HuH-7 (cell line): ENCODE measurements at regions not wholly inside any gene's neighbourhood (a gene's known extent, or its start where the extent isn't known, plus 50 kb on each side); places are given as distances from the start of the nearest gene placed in this dataset.

Experiments
- DNase-seq: peaks from one replicate; pipeline ENCODE4 v3.0.0; 2011; ENCODE audit warnings: low spot score

DNA sequence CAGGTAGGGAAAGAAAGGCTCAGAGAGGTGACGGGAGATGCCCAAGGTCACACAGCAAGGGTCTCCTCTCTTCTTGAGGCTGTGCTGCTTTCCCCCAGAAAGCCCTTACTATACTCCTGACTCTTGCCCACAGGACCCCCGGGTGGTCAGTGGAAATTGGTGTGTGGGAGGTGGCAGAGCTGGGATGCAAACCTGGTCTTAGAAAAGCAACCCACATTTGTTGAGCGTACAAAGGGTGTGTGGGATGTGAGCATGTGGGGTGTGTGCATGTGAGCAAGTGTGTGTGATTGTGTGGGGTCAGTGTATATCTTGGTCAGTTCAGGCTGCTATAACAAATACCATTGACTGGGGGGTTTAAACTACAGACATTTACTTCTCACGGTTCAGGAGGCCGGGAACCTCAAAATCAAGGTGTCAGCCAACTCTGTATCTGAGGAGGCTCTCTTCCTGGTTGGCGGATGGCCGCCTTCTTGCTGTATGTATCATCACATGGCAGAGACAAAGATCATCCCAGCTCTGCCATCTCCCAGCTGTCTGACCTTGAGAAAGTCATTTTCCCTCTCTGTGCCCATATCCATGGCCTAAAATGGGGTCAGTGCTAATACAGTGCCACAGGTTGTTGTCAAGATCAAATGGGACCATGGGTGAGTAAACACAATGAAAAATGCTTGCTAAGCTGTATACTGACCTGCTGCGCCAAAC is 268.5 kb downstream of the PTPRU start:
- no peak for DNase-seq

DNA sequence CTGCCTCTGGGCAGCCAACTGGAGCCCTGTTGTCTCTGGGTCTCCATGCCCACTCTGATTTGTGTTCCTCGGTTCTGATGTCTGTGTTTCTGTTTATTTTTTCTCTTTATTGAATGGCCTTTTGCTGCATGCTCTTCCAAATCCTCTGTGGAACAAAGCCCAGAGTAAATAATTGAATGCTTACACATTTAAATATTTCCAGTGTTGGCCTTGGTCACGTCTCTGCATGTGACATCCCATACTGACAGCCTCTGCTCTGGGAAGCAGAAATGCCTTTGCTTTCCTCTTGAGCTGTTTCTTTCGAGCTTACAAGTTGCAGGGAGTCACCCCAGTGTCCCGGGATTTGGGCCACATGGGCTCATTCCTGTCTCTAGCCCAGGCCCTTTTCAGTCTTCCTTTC is 267.9 kb downstream of the PTPRU start:
- DNase-seq = no peak

DNA sequence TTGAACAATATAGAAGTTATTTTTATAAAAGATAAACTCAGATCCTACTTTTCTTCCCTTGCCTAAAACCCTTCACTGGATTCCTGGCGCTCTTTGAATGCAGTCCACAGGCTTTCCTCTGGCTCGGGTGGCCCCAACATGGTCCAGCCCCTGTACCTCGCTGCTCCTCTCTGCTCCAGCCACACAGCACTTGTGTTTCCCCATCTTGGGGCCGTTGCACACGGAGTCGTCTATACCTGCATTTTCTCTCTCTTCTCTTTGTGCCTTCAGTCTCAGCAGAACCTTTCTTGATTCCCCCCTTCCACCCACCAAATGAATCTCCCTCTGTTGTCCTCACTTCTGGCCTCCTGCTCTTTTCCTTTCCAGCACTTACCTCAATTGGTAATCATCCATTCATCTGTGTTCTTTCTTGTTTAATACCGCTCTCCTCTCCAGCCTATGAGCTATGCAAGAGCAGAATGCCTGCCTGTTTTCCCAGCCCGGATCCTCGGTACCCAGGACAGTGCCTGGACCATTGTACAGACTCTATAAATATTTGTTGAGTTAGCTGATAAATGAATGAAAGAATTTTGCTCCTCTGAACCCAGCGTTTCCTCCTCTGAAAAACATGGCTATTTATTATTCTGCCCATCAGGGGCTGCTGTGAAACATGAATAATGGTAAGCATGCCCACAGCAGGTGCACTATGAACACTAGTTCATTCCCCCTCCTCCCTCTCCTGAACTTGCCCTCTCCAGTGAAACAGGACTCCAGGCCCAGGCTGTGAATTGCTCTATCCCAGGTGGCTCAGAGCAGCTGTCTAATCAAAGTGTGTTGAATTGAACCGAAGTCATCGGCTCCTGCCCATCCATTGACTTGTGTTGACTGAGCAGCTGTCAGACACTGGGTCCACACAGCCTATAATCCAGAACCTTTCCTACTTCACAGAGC is 266.9 kb downstream of the PTPRU start:
- DNase-seq = no peak

DNA sequence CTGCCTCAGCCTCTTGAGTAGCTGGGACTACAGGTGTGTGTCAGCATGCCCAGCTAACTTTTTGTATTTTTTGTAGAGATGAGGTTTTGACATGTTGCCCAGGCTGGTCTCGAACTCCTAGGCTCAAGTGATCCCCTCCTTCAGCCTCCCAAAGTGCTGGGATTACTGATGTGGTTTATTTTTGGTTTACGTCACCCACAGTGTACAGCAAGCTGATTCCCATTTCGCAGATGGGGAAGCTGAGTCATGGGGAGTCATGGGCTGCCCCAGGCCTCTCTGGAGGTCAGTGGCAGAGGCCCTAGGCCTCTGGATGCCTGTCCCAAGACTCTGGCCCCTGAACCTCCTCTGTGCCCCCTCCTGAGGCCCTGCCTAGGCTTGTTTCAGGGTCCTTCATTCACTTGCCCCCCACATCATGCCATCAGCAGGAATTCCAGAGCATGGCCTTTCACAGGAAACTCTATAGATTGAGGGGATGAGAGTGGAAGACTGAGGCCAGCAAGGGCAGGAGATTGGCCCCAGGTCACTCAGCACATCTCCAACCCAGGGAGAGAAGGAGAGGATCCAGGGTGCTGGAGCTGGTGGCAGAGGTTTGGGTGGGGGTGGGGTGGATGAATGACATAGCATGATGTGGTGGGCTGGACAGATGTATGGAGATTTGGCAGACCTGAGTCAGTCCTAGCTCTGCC is 266.0 kb downstream of the PTPRU start:
- DNase-seq = no peak

DNA sequence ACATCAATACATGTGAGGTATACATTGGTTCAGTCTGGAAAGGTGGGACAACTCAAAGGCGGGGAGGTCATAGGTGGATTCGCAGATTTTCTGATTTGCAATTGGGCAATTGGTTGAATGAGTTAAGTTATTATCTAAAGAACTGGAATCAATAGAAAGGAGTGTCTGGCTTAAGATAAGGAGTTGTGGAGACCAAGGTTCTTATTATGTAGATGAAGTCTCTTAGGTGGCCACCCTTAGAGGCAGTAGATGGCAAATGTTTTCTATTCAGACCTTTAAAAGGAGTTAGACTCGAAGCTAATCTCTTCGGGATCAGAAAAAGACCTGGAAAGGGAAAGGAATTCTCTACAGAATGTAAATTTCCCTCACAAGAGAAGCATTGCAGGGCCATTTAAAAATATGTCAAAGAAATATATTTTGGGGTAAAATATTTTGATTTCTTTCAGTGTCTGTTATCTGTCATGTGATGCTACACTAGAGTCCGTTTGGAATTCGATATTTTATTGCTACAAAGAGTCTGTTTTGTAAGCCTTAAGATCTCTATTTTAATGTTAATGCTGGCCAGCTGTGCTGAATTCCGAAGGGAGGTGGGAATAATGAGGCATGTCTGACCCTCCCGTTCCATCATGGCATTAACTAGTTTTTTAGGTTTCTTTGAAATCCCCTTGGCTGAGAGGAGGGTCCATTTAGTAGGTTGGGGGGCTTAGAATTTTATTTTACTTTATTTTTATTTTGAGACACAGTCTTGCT is 265.1 kb downstream of the PTPRU start:
- DNase-seq = no peak

DNA sequence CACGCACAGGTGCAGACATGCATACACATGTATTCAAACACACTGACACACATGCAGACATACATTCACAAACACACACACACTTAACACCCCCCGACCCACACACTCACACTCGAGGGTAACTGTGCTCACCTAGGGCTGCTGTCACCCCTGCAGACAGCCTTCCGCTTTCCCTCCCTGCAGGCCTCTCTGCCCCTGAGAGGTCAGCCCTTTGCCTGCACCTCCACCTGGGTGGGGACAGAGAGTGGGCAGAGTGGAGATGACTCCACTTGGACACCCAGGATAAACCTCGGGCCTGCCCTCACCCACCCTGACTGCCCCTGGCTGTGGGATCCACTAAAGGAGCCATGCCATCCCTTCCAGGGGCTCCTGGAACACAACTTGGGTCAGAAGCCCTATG is 264.3 kb downstream of the PTPRU start:
- DNase-seq = no peak

DNA sequence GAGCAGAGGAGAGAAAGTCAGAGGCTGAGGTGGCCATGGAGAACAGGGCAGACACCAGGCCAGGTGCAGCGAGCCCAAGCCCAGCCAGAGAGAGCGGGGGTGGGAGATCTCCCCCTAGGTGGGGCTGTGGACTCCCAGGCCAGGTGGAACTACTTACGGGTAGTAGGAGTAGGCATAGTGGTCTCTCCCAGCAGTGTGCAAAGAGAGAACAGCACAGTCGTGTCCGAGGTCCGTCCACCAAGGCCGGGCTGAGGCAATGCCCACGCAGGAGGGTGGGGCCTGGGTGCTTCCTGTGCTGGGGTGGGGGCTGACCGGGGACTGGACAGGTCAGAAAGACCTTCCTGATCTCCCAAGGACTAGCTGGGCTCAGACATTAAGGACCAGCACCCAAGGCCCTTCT is 263.7 kb downstream of the PTPRU start:
- DNase-seq = no peak

DNA sequence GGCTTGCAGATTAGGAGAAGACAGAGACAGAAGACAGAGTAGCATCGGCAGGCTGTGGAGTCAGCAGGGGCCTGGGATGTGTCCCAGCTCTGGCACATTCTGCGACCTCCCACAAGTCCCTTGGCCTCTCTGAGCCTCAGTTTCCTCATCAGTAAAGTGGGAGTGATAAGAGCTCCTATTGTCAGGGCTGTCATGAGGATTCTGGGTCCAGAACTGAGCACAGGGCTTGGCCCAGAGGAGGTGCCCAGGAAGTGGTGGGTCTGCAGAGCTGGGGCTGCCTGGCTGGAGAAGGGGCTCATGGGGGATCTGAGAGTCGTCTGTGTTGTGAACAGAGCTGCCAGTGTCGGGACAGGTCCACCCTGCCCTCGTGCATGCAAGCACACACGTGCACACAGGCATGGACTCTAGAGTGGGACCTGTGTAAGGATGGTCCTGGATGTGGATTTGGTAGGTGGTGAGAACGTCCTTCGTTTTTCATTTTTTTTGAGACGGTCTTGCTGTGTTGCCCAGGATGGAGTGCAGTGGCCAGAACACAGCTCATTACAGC is 262.9 kb downstream of the PTPRU start:
- no peak for DNase-seq

DNA sequence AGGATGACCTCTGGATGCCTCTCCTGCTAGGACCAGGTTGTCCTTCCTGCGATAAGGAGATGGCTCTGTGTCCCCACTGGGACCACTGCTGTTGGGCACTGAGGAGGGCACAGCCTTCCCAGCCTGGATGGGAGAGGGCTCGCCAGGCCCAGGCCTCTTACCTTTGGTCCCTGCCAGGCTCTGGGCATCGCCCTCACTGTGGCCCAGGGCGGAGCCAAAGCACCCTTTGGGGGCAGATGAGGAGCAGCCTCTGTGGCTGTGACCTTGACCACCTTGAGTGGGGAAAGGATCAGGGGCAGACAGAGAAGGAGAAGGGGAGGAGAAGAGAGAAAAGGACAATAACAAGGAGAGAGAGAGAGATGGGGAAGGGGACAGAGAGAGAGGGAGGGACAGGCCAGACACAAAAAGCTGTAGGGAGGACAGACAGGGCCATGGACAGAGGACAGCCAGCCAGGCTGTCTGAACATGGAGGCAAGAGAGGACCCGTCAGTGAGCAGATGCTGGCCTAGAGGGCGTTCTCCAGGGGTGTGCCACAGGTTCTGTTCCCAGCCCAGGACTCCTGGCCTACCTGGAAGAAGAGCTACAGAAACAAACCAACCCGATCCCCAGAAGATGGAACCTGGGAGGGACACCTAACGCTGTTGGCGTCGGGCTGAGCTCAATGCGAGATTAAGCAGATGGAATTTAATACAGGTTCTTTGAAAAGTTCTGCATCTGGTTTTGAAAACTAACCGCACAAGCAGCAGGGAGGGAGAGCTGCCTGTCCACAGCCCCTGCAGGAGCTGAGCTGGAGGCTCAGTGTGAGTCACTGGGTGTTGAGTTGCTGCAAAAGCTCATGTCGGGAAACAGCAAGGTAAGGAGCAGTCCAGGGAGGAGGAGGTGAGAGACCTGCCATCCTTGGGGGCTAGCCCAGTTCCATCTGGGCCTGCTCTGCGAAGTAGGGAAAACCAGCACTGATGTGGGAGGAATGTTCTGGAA is 262.1 kb downstream of the PTPRU start:
- no peak for DNase-seq

DNA sequence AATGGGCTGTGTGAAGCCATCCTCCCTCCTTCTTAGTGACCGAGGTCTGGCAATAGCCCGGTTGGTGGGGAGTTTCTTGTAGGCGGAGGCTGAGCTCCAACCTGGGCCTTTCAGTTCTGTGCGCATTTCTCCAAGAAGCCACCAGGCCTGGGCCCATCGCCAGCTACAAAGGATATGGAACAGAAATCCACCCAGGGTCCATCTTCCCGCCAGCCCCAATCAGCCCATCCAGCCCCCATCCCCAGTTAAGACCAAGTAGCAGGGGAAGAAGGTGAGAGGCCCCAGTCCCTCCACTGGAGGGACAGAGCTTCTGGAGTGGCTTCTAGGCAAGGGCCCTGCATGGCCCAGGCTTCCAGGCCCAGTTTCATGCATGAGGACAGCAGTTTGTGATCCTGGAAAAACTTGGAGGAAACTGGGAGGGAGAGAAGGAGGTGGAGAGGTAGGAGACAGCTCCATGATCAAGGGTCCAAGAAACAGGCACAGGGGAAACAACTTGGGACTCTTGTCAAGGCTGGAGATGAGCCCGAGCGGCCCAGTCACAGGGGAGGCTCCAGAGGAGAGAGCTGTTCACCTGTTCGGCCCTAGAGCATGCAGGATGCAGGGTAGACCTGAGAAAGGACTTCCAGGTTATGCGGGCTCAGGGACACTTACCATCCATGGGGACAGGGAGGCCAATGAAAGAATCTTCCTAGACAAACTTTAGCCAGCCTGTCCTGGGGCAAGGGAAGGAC is 261.2 kb downstream of the PTPRU start:
- no peak for DNase-seq

DNA sequence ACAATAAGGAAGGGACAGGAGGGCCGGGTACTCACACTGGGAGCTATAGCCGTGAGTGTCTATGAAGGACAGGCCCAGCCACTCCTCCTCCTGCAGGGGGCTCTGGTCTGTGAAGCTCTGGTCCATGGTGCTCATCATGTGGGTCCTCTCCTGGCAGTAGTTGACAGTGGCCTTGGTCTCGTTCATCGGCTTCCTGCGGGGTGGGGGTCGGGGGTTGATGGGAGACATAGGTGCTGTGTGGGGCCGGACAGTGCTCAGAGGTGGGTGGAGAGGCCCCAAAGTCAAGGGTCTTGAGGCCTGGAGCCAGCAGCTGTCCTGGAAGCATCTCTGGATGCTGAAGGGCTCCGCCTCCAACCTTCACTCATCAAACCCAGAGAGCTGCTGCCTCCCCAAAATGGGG is 260.4 kb downstream of the PTPRU start:
- DNase-seq = no peak

DNA sequence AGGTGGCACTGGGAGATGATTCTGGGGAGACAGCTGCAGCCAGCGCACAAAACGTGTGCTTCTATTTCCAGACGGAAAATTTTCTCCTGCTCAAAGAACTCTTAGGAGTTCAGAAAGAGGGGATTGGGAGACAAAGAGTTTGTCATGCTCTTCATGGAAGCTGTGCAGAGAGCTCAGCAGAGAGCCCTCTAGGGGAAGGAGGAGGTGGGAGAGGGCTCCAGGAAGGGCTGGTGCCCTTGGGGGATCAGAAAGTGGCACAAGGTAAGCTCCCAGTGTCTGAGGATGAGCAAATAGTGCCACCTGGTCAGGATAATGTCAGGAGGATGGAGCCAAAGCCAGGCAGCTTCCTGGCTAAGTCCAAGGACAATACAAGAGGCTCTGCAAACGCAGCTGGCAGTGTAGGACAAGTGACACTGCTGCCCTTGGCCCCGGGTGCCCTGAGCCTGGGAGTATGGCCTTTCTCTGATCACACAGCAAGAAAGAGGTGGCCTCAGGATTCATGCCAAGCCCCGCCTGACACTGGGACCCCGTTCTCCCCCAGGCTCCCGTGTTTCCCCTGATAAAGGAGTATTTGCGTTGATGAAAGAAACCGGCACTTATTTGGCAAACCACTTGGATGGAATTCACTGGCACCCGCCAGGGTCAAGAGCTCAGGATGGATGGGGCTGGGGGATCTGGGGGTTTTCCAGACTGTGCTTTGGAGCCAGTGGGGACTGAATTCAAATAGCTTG is 254.0 kb downstream of the PTPRU start:
- DNase-seq = no peak

DNA sequence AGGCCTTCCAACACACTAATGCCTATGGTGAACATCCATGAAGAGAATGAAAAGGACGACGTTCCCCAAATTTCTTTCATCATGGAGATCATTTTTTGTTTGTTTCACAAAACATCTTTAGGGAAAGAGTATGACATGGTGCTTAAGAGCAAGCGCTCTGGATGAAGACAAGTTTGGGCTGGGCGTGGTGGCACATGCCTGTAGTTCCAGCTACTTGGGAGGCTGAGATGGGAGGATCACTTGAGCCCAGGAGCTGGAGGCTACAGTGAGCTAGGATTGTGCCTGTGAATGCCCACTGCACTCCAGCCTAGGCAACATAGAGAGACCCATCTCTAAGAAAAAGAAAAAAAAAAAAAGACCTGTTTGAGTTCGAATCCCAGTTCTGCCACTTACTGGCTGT is 253.1 kb downstream of the PTPRU start:
- no peak for DNase-seq

DNA sequence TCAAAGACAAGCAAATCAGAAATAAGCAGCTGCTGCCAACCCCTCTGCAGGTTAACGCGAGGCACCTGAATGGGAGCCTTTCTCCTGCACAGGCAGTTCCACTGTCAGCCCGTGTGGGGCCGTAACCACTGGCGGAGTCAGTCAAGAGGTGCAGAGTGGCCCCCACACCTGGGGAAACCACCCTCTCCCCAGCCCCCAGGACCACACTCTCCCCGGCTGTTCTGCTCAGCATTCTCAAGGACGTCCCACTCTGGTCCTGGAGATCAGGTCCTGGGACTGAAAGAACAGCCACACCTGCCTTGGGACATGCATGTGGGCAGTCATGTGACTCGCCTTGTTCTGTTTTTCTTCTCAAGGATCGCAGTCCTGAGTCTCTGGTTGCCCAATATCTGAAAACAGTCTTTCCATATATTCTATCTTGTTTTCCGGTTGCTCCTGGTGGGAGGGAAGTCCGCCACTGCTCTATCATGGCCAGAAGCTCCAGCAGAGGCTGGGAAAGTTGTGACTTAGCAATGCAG is 252.5 kb downstream of the PTPRU start:
- no peak for DNase-seq

DNA sequence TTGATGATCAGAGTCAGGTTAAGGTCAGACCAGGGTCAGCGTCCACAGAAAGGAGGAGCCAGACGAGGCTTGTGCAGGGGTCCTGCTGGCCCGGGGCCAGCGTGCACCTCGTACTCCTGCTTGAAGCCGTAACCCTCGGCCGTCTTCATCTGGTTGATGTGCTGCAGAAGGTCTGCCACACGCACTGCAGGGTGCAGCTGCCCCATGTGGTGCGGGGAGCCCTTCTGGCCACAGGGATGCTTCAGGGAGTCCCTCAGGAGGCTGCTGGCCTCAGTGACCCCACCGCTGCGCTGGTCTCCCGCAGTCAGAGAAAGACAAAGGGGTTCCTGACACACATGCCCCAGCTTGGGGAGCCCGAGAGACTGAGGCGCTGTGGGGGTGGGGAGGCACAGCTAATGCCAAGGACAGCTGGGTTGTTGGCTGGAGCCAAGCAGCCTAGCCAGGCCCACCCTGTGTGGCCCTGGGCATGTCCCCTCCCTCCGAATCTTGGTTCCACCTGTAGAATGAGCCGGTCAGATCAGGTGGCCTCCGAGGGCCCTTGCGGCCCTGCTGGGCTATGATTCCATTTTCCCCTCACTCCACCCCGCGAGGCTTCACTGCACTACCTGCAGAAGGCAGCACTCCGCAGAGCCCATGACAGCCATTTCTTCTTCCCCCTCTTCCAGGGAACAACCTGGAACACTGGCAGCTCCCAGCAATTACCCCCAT is 251.9 kb downstream of the PTPRU start:
- DNase-seq = no peak

DNA sequence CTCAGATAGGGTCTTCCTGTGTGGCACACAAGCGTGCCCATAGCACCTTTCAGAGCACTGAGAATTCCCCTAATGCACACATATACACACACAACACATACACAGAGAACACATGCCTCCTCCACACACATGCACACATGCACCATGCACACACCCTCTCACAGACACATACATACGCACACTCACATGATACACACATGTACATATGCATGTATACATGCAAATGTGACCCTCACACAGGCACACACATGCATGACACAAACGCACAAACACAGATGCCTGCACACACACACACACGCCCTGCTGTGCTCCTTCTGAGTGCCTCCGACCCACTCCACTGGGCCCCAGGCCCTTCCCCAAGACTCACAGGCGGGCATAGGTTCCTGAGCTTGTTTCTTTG is 251.0 kb downstream of the PTPRU start:
- DNase-seq = no peak

DNA sequence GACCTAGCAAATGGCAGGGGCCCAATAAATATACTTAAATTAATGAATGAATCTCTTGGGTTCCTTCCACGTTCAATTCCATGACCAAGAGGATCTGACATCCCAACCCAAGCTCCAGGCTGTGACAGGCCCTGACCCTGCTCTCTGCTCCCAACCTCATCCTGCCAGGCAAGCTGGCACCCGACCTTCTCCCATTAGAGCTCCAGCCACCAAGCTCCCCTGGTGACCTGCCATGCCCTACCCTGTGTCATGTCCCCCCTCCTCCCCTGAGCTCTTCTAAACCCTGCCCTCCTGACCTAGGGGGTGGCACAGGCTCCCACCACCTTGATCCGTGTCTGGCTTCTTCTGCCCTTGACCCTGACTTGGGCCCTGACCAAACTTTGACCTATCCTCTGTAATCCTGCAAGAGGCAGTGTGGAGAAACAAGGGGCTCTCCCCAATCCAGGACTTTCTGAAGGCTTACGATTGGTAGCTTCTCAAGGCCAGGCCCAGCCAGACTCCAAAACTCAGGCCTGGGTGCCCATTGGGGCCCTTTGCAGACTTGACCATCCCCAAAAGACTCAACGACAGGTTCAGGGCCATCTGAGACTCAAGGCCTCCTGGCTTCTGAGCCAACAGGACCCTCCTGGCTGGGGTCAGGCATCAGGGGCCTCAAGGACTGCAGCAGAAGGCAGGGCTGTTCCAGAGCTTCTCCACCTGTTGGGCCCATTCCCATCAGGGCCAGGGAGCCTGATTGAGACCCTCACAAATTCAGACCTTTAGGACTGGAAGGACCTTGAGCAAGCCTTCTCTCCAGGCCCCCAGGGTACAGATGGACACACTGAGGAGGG is 249.0 kb downstream of the PTPRU start:
- DNase-seq = no peak
